T-helper 17 cell (primary cell): ENCODE measurements at regions not wholly inside any gene's neighbourhood (a gene's known extent, or its start where the extent isn't known, plus 50 kb on each side); places are given as distances from the start of the nearest gene placed in this dataset.
"Not testable (repeated sequence)": the region's sequence is repeated elsewhere in the genome, so short reads cannot be mapped to it uniquely, and the experiment has no call there.

ENCODE experiments used
- ATAC-seq: fragments of 150-1000 bp; cut with Tn5 transposase; 2 replicates; pipeline ENCODE4 v1.10.0; 2021; ENCODE audit warnings: mild to moderate bottlenecking, moderate library complexity
- DNase-seq, 3 donors: peaks; one replicate each; pipeline versions ENCODE4 v3.0.0 to v3.0.0-alpha.2; 2020 to 2021
- H3K9me3 ChIP-seq: one replicate; pipeline ENCODE4 v1.7.0; 2013; ENCODE audit warnings: low read length, mild to moderate bottlenecking; ENCODE audit not compliant: control insufficient read depth, poor library complexity, severe bottlenecking
- H3K27ac Mint-ChIP-seq: one replicate; pipeline ENCODE4 v1.8.0; 2022; ENCODE audit warnings: mild to moderate bottlenecking, moderate library complexity, mixed read lengths
- H3K27me3 Mint-ChIP-seq: one replicate; pipeline ENCODE4 v1.8.0; 2022; ENCODE audit warnings: mixed read lengths
- H3K36me3 Mint-ChIP-seq: one replicate; pipeline ENCODE4 v1.8.0; 2022; ENCODE audit warnings: low read depth, mixed read lengths
- H3K4me1 Mint-ChIP-seq: one replicate; pipeline ENCODE4 v1.8.0; 2022; ENCODE audit warnings: mild to moderate bottlenecking, mixed read lengths
- H3K4me3 Mint-ChIP-seq: one replicate; pipeline ENCODE4 v1.8.0; 2022; ENCODE audit warnings: mild to moderate bottlenecking, moderate library complexity, mixed read lengths

- ATAC-seq (no peak), DNase-seq (no peak)
- no peaks in the 10 kb centered on the region for H3K36me3 Mint-ChIP-seq
- H3K9me3 ChIP-seq = no peaks in the 10 kb centered on the region
- H3K27me3 Mint-ChIP-seq = no peaks in the 10 kb centered on the region
- no peaks in the 10 kb centered on the region for H3K4me1 Mint-ChIP-seq
- H3K27ac Mint-ChIP-seq = no peak overlapping the region
- no peak overlapping the region for H3K4me3 Mint-ChIP-seq
These were observed 181.4 kb upstream of the SMIM30 start for GRCh38 chr7:113299748-113300147.

GRCh38 chr7:113298501-113298900 is 180.1 kb upstream of the SMIM30 start:
- no peaks in the 10 kb centered on the region for H3K4me1 Mint-ChIP-seq
- DNase-seq (no peak), ATAC-seq (no peak)
- H3K27me3 Mint-ChIP-seq = no peaks in the 10 kb centered on the region
- no peak overlapping the region for H3K4me3 Mint-ChIP-seq
- no peak overlapping the region for H3K27ac Mint-ChIP-seq
- H3K36me3 Mint-ChIP-seq = no peaks in the 10 kb centered on the region
- no peaks in the 10 kb centered on the region for H3K9me3 ChIP-seq

- H3K27ac Mint-ChIP-seq = no peak overlapping the region
- no peak overlapping the region for H3K4me3 Mint-ChIP-seq
- H3K36me3 Mint-ChIP-seq = no peaks in the 10 kb centered on the region
- no peaks in the 10 kb centered on the region for H3K9me3 ChIP-seq
- ATAC-seq = no peak
- no peak for DNase-seq
- no peaks in the 10 kb centered on the region for H3K4me1 Mint-ChIP-seq
- H3K27me3 Mint-ChIP-seq = no peaks in the 10 kb centered on the region
These were observed 176.4 kb upstream of the SMIM30 start for GRCh38 chr7:113294750-113295149.

GRCh38 chr7:113292105-113292504 is 173.8 kb upstream of the SMIM30 start:
- no peak overlapping the region for H3K4me3 Mint-ChIP-seq
- no peak for ATAC-seq
- DNase-seq = no peak
- H3K27ac Mint-ChIP-seq = no peak overlapping the region
- H3K9me3 ChIP-seq = no peaks in the 10 kb centered on the region
- no peaks in the 10 kb centered on the region for H3K4me1 Mint-ChIP-seq
- H3K27me3 Mint-ChIP-seq = no peaks in the 10 kb centered on the region
- H3K36me3 Mint-ChIP-seq = no peaks in the 10 kb centered on the region

- Mint-ChIP-seq H3K27me3 (no peaks in the 10 kb centered on the region), H3K4me1 (no peaks in the 10 kb centered on the region), H3K4me3 (no peak overlapping the region), H3K27ac (no peak overlapping the region), H3K36me3 (no peaks in the 10 kb centered on the region)
- H3K9me3 ChIP-seq = no peaks in the 10 kb centered on the region
- ATAC-seq (no peak), DNase-seq (no peak)
These were observed 172.7 kb upstream of the SMIM30 start for GRCh38 chr7:113291058-113291457.

- no peaks in the 10 kb centered on the region for H3K9me3 ChIP-seq
- DNase-seq (no peak), ATAC-seq (no peak)
- no peaks in the 10 kb centered on the region for H3K27me3 Mint-ChIP-seq
- H3K4me3 Mint-ChIP-seq = no peak overlapping the region
- no peak overlapping the region for H3K27ac Mint-ChIP-seq
- no peaks in the 10 kb centered on the region for H3K36me3 Mint-ChIP-seq
- no peaks in the 10 kb centered on the region for H3K4me1 Mint-ChIP-seq
These were observed 170.9 kb upstream of the SMIM30 start for GRCh38 chr7:113289140-113289740.

- no peaks in the 10 kb centered on the region for H3K36me3 Mint-ChIP-seq
- H3K27ac Mint-ChIP-seq = no peak overlapping the region
- DNase-seq = no peak
- no peaks in the 10 kb centered on the region for H3K4me1 Mint-ChIP-seq
- no peak for ATAC-seq
- no peaks in the 10 kb centered on the region for H3K9me3 ChIP-seq
- H3K27me3 Mint-ChIP-seq = peaks cover 4% of the 10 kb centered on the region
- no peak overlapping the region for H3K4me3 Mint-ChIP-seq
These were observed 167.1 kb upstream of the SMIM30 start for GRCh38 chr7:113285411-113285810.

GRCh38 chr7:113283861-113284260 is 165.5 kb upstream of the SMIM30 start:
- DNase-seq (no peak), ATAC-seq (no peak)
- no peaks in the 10 kb centered on the region for H3K36me3 Mint-ChIP-seq
- H3K27ac Mint-ChIP-seq = no peak overlapping the region
- no peak overlapping the region for H3K4me3 Mint-ChIP-seq
- peaks cover 5% of the 10 kb centered on the region for H3K27me3 Mint-ChIP-seq
- H3K4me1 Mint-ChIP-seq = no peaks in the 10 kb centered on the region
- no peaks in the 10 kb centered on the region for H3K9me3 ChIP-seq

GRCh38 chr7:113282875-113283274 is 164.5 kb upstream of the SMIM30 start:
- no peak for DNase-seq
- Mint-ChIP-seq H3K27me3 (peaks cover 5% of the 10 kb centered on the region), H3K36me3 (no peaks in the 10 kb centered on the region), H3K4me3 (no peak overlapping the region), H3K27ac (no peak overlapping the region), H3K4me1 (no peaks in the 10 kb centered on the region)
- ATAC-seq = no peak
- H3K9me3 ChIP-seq = no peaks in the 10 kb centered on the region

- H3K27me3 Mint-ChIP-seq = peaks cover 5% of the 10 kb centered on the region
- no peaks in the 10 kb centered on the region for H3K9me3 ChIP-seq
- no peak for ATAC-seq
- no peaks in the 10 kb centered on the region for H3K4me1 Mint-ChIP-seq
- H3K36me3 Mint-ChIP-seq = no peaks in the 10 kb centered on the region
- no peak overlapping the region for H3K4me3 Mint-ChIP-seq
- DNase-seq = no peak
- no peak overlapping the region for H3K27ac Mint-ChIP-seq
These were observed 162.9 kb upstream of the SMIM30 start for GRCh38 chr7:113281223-113281622.

GRCh38 chr7:113279256-113279655 is 160.9 kb upstream of the SMIM30 start:
- DNase-seq = no peak
- H3K9me3 ChIP-seq = no peaks in the 10 kb centered on the region
- Mint-ChIP-seq H3K4me1 (no peaks in the 10 kb centered on the region), H3K27ac (no peak overlapping the region), H3K27me3 (peaks cover 5% of the 10 kb centered on the region), H3K36me3 (no peaks in the 10 kb centered on the region), H3K4me3 (no peak overlapping the region)
- no peak for ATAC-seq

GRCh38 chr7:113270790-113271189 is 152.4 kb upstream of the SMIM30 start:
- Mint-ChIP-seq H3K4me1 (no peaks in the 10 kb centered on the region), H3K36me3 (no peaks in the 10 kb centered on the region), H3K27ac (no peak overlapping the region), H3K27me3 (no peaks in the 10 kb centered on the region), H3K4me3 (no peak overlapping the region)
- DNase-seq = no peak
- no peak for ATAC-seq
- H3K9me3 ChIP-seq = peaks cover 4% of the 10 kb centered on the region

- not testable (repeated sequence) for H3K36me3 Mint-ChIP-seq, H3K27ac Mint-ChIP-seq, ATAC-seq, H3K4me1 Mint-ChIP-seq, H3K4me3 Mint-ChIP-seq, DNase-seq, H3K27me3 Mint-ChIP-seq, H3K9me3 ChIP-seq
These were observed 151.2 kb upstream of the SMIM30 start for GRCh38 chr7:113269592-113269991.

GRCh38 chr7:113268757-113269156 is 150.4 kb upstream of the SMIM30 start:
- H3K4me1 Mint-ChIP-seq = no peaks in the 10 kb centered on the region
- no peaks in the 10 kb centered on the region for H3K36me3 Mint-ChIP-seq
- DNase-seq (no peak), ATAC-seq (no peak)
- peaks cover 4% of the 10 kb centered on the region for H3K9me3 ChIP-seq
- no peak overlapping the region for H3K27ac Mint-ChIP-seq
- no peak overlapping the region for H3K4me3 Mint-ChIP-seq
- H3K27me3 Mint-ChIP-seq = no peaks in the 10 kb centered on the region
